ENCODE measurements at regions not wholly inside any gene's neighbourhood (a gene's known extent, or its start where the extent isn't known, plus 50 kb on each side); places are given as distances from the start of the nearest gene placed in this dataset.
A peak's percentile ranks its signal among the peaks of the same experiment; 100 is the strongest.

DNA sequence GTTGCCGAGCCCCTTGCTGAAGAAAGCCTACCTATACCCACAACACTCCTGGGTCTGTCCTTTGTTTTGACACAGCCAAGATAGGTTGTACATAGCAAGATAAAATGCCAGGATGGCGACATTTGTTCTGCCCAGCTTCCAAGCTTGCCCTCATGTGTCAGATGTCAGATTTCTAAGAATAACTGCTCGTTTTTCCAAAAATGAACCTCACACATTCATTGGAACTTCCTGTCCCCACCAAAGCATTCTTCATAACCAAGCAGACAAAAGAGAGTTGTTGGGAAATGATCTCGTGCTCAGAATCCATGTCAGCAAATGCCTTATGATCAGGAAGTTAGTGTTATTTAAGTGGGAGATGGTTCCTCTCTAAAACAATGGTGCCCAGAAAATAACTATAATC, 210.1 kb downstream of the ZNF608 start:
- H3K36me3 ChIP-seq (replicated peaks in 1 of 2; ENCODE audit: control insufficient read depth in 1 of 2, insufficient read depth in 2 of 2, low read length in 2 of 2), result no peaks in the 10 kb centered on the region
- BruUV-seq (replicated peaks), result no TSS peak
- POLR2A ChIA-PET, result no interaction called here

More for the DNA sequence above, 210.1 kb downstream of the ZNF608 start:
- intact Hi-C loops (cut with micrococcal nuclease; ENCODE audit: unreplicated experiment), result no loop called here
- Histone ChIP-seq H4K20me1 (ENCODE audit: insufficient read depth, low read length) (no peaks in the 10 kb centered on the region), H2AFZ (ENCODE audit: low read length) (no peak overlapping the region), H3K9me3 (ENCODE audit: low read length) (no peaks in the 10 kb centered on the region), H3K4me3 (replicated peaks in 1 of 3; ENCODE audit: insufficient read depth in 1 of 3, low read depth in 2 of 3, low read length in 3 of 3) (no peak overlapping the region), H3K4me1 (ENCODE audit: insufficient read depth, low read length) (peaks cover 29% of the 10 kb centered on the region), H3K27ac (ENCODE audit: extremely low read length, insufficient read depth, low read length) (no peak overlapping the region), H3K4me2 (ENCODE audit: low read depth, low read length) (no peak overlapping the region), H3K9ac (ENCODE audit: insufficient read depth, low read depth, low read length) (no peak overlapping the region), H3K79me2 (ENCODE audit: insufficient read depth, low read length) (no peaks in the 10 kb centered on the region), H3K27me3 (ENCODE audit: control insufficient read depth in 1 of 2, insufficient read depth in 2 of 2, low read length in 2 of 2) (peaks cover 0 to 4% of the 10 kb centered on the region in 2 experiments; a peak in 2 of 5 replicates)
- FAIRE-seq, result no peak
- CTCF ChIA-PET (ENCODE audit: low intra/inter-chr PET ratio, low total read pairs), result no interaction called here
- in situ Hi-C loops (cut with HindIII; ENCODE audit: extremely low pct_ligation_motif_present, low pct_unique_long_range_greater_than_20kb), result no loop called here
- DNase-seq (ENCODE audit: low spot score), result peak; percentile 9
- ATAC-seq, result no peak
- TF ChIP-seq TBX3 (IDR thresholded peaks at IDR 0.05; ENCODE audit: borderline replicate concordance) (no peak), STAG1 (CRISPR knock-in tag; IDR thresholded peaks at IDR 0.05) (no peak), SOX6 (IDR thresholded peaks at IDR 0.05) (no peak), SOX6 (CRISPR knock-in tag; IDR thresholded peaks at IDR 0.05) (no peak), IRF2 (CRISPR knock-in tag; IDR thresholded peaks at IDR 0.05) (no peak), KLF11 (CRISPR knock-in tag; IDR thresholded peaks at IDR 0.05) (no peak), ZNF12 (CRISPR knock-in tag; IDR thresholded peaks at IDR 0.05) (no peak), PHB2 (IDR thresholded peaks at IDR 0.05; ENCODE audit: partially characterized antibody) (no peak), ZNF747 (CRISPR knock-in tag; IDR thresholded peaks at IDR 0.05; ENCODE audit: borderline replicate concordance) (no peak), ZBTB42 (CRISPR knock-in tag; IDR thresholded peaks at IDR 0.05) (no peak), ZNF230 (CRISPR knock-in tag; IDR thresholded peaks at IDR 0.05) (no peak), BORCS8-MEF2B (CRISPR knock-in tag; IDR thresholded peaks at IDR 0.05) (no peak), KMT2A (CRISPR knock-in tag; IDR thresholded peaks at IDR 0.05) (no peak), ZNF343 (CRISPR knock-in tag; IDR thresholded peaks at IDR 0.05) (no peak)
- TF ChIP-seq, protein P1, sequence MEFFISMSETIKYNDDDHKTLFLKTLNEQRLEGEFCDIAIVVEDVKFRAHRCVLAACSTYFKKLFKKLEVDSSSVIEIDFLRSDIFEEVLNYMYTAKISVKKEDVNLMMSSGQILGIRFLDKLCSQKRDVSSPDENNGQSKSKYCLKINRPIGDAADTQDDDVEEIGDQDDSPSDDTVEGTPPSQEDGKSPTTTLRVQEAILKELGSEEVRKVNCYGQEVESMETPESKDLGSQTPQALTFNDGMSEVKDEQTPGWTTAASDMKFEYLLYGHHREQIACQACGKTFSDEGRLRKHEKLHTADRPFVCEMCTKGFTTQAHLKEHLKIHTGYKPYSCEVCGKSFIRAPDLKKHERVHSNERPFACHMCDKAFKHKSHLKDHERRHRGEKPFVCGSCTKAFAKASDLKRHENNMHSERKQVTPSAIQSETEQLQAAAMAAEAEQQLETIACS (CRISPR knock-in tag; IDR thresholded peaks at IDR 0.05), result no peak
- TF ChIP-seq, protein P2, sequence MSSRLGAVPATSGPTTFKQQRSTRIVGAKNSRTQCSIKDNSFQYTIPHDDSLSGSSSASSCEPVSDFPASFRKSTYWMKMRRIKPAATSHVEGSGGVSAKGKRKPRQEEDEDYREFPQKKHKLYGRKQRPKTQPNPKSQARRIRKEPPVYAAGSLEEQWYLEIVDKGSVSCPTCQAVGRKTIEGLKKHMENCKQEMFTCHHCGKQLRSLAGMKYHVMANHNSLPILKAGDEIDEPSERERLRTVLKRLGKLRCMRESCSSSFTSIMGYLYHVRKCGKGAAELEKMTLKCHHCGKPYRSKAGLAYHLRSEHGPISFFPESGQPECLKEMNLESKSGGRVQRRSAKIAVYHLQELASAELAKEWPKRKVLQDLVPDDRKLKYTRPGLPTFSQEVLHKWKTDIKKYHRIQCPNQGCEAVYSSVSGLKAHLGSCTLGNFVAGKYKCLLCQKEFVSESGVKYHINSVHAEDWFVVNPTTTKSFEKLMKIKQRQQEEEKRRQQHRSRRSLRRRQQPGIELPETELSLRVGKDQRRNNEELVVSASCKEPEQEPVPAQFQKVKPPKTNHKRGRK (CRISPR knock-in tag; IDR thresholded peaks at IDR 0.05), result no peak
- TF ChIP-seq, protein P3, sequence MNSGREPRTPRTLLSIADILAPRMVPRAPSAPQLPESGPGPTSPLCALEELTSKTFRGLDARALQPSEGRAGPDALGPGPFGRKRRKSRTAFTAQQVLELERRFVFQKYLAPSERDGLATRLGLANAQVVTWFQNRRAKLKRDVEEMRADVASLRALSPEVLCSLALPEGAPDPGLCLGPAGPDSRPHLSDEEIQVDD (CRISPR knock-in tag; IDR thresholded peaks at IDR 0.05; ENCODE audit: borderline replicate concordance), result no peak
- TF ChIP-seq, protein P4, sequence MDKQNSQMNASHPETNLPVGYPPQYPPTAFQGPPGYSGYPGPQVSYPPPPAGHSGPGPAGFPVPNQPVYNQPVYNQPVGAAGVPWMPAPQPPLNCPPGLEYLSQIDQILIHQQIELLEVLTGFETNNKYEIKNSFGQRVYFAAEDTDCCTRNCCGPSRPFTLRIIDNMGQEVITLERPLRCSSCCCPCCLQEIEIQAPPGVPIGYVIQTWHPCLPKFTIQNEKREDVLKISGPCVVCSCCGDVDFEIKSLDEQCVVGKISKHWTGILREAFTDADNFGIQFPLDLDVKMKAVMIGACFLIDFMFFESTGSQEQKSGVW (CRISPR knock-in tag; IDR thresholded peaks at IDR 0.05; ENCODE audit: borderline replicate concordance), result no peak
- TF ChIP-seq, protein P5, sequence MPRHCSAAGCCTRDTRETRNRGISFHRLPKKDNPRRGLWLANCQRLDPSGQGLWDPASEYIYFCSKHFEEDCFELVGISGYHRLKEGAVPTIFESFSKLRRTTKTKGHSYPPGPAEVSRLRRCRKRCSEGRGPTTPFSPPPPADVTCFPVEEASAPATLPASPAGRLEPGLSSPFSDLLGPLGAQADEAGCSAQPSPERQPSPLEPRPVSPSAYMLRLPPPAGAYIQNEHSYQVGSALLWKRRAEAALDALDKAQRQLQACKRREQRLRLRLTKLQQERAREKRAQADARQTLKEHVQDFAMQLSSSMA (CRISPR knock-in tag; IDR thresholded peaks at IDR 0.05), result no peak
- TF ChIP-seq, protein P6, sequence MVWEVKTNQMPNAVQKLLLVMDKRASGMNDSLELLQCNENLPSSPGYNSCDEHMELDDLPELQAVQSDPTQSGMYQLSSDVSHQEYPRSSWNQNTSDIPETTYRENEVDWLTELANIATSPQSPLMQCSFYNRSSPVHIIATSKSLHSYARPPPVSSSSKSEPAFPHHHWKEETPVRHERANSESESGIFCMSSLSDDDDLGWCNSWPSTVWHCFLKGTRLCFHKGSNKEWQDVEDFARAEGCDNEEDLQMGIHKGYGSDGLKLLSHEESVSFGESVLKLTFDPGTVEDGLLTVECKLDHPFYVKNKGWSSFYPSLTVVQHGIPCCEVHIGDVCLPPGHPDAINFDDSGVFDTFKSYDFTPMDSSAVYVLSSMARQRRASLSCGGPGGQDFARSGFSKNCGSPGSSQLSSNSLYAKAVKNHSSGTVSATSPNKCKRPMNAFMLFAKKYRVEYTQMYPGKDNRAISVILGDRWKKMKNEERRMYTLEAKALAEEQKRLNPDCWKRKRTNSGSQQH (CRISPR knock-in tag; IDR thresholded peaks at IDR 0.05; ENCODE audit: low read depth), result no peak
- TF ChIP-seq, protein P7, sequence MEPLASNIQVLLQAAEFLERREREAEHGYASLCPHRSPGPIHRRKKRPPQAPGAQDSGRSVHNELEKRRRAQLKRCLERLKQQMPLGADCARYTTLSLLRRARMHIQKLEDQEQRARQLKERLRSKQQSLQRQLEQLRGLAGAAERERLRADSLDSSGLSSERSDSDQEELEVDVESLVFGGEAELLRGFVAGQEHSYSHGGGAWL (CRISPR knock-in tag; IDR thresholded peaks at IDR 0.05), result no peak
- whole genome bisulfite sequencing (ENCODE audit: low lambda C conversion rate), result 38% methylated on average over 4 of the region's 4 CpGs
